BE2C (cell line): ENCODE measurements at regions not wholly inside any gene's neighbourhood (a gene's known extent, or its start where the extent isn't known, plus 50 kb on each side); places are given as distances from the start of the nearest gene placed in this dataset.
"Not testable (repeated sequence)": the region's sequence is repeated elsewhere in the genome, so short reads cannot be mapped to it uniquely, and the experiment has no call there.

ENCODE experiments used
- DNase-seq: peaks from one replicate; pipeline ENCODE4 v3.0.0-alpha.2; 2020
- H3K27me3 ChIP-seq: fragments of 250-450 bp; sonication (Bioruptor Pico); 2 replicates; pipeline ENCODE4 v1.5.1; 2020; ENCODE audit warnings: mild to moderate bottlenecking
- H3K36me3 ChIP-seq: fragments of 250-450 bp; sonication (Bioruptor Pico); 2 replicates; pipeline ENCODE4 v1.5.1; 2020; ENCODE audit warnings: mild to moderate bottlenecking
- H3K4me1 ChIP-seq: fragments of 250-450 bp; sonication (Bioruptor Pico); 2 replicates; pipeline ENCODE4 v1.5.1; 2020
- H3K4me3 ChIP-seq: 2 replicates; pipeline ENCODE4 v1.5.1; 2011; ENCODE audit warnings: low read depth, low read length
- H3K9me3 ChIP-seq: fragments of 250-450 bp; sonication (Bioruptor Pico); 2 replicates; pipeline ENCODE4 v1.5.1; 2020
- CTCF ChIP-seq: IDR thresholded peaks from 2 replicates; pipeline ENCODE4 v1.5.1; 2012; ENCODE audit warnings: mild to moderate bottlenecking, low read depth, low read length

GRCh38 chr9:1929134-1929533 lies 86.0 kb upstream of the SMARCA2 start:
- no peak for TF ChIP-seq CTCF
- Histone ChIP-seq H3K36me3 (no peaks in the 10 kb centered on the region), H3K4me1 (no peaks in the 10 kb centered on the region), H3K9me3 (no peaks in the 10 kb centered on the region), H3K27me3 (no peaks in the 10 kb centered on the region), H3K4me3 (no peak overlapping the region)
- no peak for DNase-seq

- Histone ChIP-seq H3K9me3 (no peaks in the 10 kb centered on the region), H3K4me1 (no peaks in the 10 kb centered on the region), H3K27me3 (no peaks in the 10 kb centered on the region), H3K4me3 (no peak overlapping the region), H3K36me3 (no peaks in the 10 kb centered on the region)
- no peak for TF ChIP-seq CTCF
- no peak for DNase-seq
Measured at GRCh38 chr9:1929722-1930244, 85.4 kb upstream of the SMARCA2 start.

- not testable (repeated sequence) for H3K4me1 ChIP-seq, DNase-seq, H3K9me3 ChIP-seq, H3K36me3 ChIP-seq, H3K4me3 ChIP-seq, H3K27me3 ChIP-seq
Measured at GRCh38 chr9:1930245-1930736, 84.9 kb upstream of the SMARCA2 start.

- H3K4me3 ChIP-seq = no peak overlapping the region
Measured at GRCh38 chr9:1938135-1938534, 77.0 kb upstream of the SMARCA2 start.

GRCh38 chr9:1938675-1939170 lies 76.4 kb upstream of the SMARCA2 start:
- TF ChIP-seq CTCF = no peak
- no peaks in the 10 kb centered on the region for H3K36me3 ChIP-seq
- no peak overlapping the region for H3K4me3 ChIP-seq
- no peaks in the 10 kb centered on the region for H3K4me1 ChIP-seq
- H3K27me3 ChIP-seq = no peaks in the 10 kb centered on the region
- DNase-seq = no peak
- no peaks in the 10 kb centered on the region for H3K9me3 ChIP-seq

More at GRCh38 chr9:1938135-1938534, 77.0 kb upstream of the SMARCA2 start:
- H3K4me1 ChIP-seq = no peaks in the 10 kb centered on the region
- no peaks in the 10 kb centered on the region for H3K9me3 ChIP-seq
- H3K36me3 ChIP-seq = no peaks in the 10 kb centered on the region
- TF ChIP-seq CTCF = no peak
- H3K27me3 ChIP-seq = no peaks in the 10 kb centered on the region
- no peak for DNase-seq

GRCh38 chr9:1939466-1939865 lies 75.7 kb upstream of the SMARCA2 start:
- no peaks in the 10 kb centered on the region for H3K36me3 ChIP-seq
- no peak for DNase-seq
- no peak overlapping the region for H3K4me3 ChIP-seq
- no peak for TF ChIP-seq CTCF
- H3K4me1 ChIP-seq = no peaks in the 10 kb centered on the region
- no peaks in the 10 kb centered on the region for H3K27me3 ChIP-seq
- H3K9me3 ChIP-seq = no peaks in the 10 kb centered on the region
